NT2/D1 (cell line): ENCODE measurements at regions not wholly inside any gene's neighbourhood (a gene's known extent, or its start where the extent isn't known, plus 50 kb on each side); places are given as distances from the start of the nearest gene placed in this dataset.

Source experiments
- SUZ12 ChIP-seq: IDR thresholded peaks from 2 replicates; pipeline ENCODE4 v1.6.1; 2011; ENCODE audit not compliant: insufficient read length, insufficient read depth; ENCODE audit errors: extremely low read depth
- YY1 ChIP-seq: IDR thresholded peaks from 2 replicates; pipeline ENCODE4 v1.6.1; 2011; ENCODE audit not compliant: insufficient read length, insufficient read depth
- ZNF274 ChIP-seq: IDR thresholded peaks from 2 replicates; pipeline ENCODE4 v1.6.1; 2011; ENCODE audit warnings: mild to moderate bottlenecking, low read depth, low read length

GRCh38 chr12:31797230-31797872 is 68.5 kb upstream of the AMN1 start:
- TF ChIP-seq ZNF274 (no peak), SUZ12 (no peak), YY1 (no peak)
